A204.1 (cell line): ENCODE measurements at regions not wholly inside any gene's neighbourhood (a gene's known extent, or its start where the extent isn't known, plus 50 kb on each side); places are given as distances from the start of the nearest gene placed in this dataset.

Source experiments
- FAIRE-seq: peaks from 2 replicates; lab custom pipeline; 2012; peaks lifted over from hg19 to GRCh38; lab: Jason Lieb, UNC

- no peak for FAIRE-seq
Observed at GRCh38 chr5:174834081-174834480, 109.7 kb downstream of the MSX2 start.

- no peak for FAIRE-seq
Observed at GRCh38 chr5:174832811-174833210, 108.4 kb downstream of the MSX2 start.

- FAIRE-seq = no peak
Observed at GRCh38 chr5:174832025-174832424, 107.6 kb downstream of the MSX2 start.

GRCh38 chr5:174831031-174831660 is 106.8 kb downstream of the MSX2 start:
- no peak for FAIRE-seq

- no peak for FAIRE-seq
Observed at GRCh38 chr5:174829511-174829864, 105.1 kb downstream of the MSX2 start.

GRCh38 chr5:174828804-174829510 is 104.6 kb downstream of the MSX2 start:
- FAIRE-seq = no peak

GRCh38 chr5:174827558-174827957 is 103.2 kb downstream of the MSX2 start:
- FAIRE-seq = no peak

GRCh38 chr5:174825587-174825986 is 101.2 kb downstream of the MSX2 start:
- no peak for FAIRE-seq

- FAIRE-seq = no peak
Observed at GRCh38 chr5:174818430-174818829, 94.0 kb downstream of the MSX2 start.

GRCh38 chr5:174817610-174818009 is 93.2 kb downstream of the MSX2 start:
- no peak for FAIRE-seq

GRCh38 chr5:174816858-174817257 is 92.5 kb downstream of the MSX2 start:
- FAIRE-seq = no peak

GRCh38 chr5:174811438-174811837 is 87.1 kb downstream of the MSX2 start:
- no peak for FAIRE-seq

- FAIRE-seq = no peak
Observed at GRCh38 chr5:174810796-174811195, 86.4 kb downstream of the MSX2 start.

GRCh38 chr5:174807471-174807870 is 83.1 kb downstream of the MSX2 start:
- FAIRE-seq = no peak

GRCh38 chr5:174806729-174807128 is 82.3 kb downstream of the MSX2 start:
- no peak for FAIRE-seq

GRCh38 chr5:174801798-174802197 is 77.4 kb downstream of the MSX2 start:
- no peak for FAIRE-seq

GRCh38 chr5:174800435-174800834 is 76.1 kb downstream of the MSX2 start:
- FAIRE-seq = no peak

- no peak for FAIRE-seq
Observed at GRCh38 chr5:174799121-174799520, 74.7 kb downstream of the MSX2 start.

- no peak for FAIRE-seq
Observed at GRCh38 chr5:174798551-174798951, 74.2 kb downstream of the MSX2 start.

- FAIRE-seq = no peak
Observed at GRCh38 chr5:174796711-174797192, 72.4 kb downstream of the MSX2 start.

- FAIRE-seq = no peak
Observed at GRCh38 chr5:174794931-174795672, 70.7 kb downstream of the MSX2 start.

GRCh38 chr5:174793684-174794328 is 69.4 kb downstream of the MSX2 start:
- FAIRE-seq = no peak

- FAIRE-seq = no peak
Observed at GRCh38 chr5:174793076-174793475, 68.7 kb downstream of the MSX2 start.
